Uterus (tissue), 2 donors: ENCODE measurements at regions not wholly inside any gene's neighbourhood (a gene's known extent, or its start where the extent isn't known, plus 50 kb on each side); places are given as distances from the start of the nearest gene placed in this dataset.

Experiments used
- CTCF ChIP-seq, 4 experiments: fragments of 200-600 bp in 2 of 4; fragments of 450-650 bp in 2 of 4; sonication (generic) in 2 of 4; IDR thresholded peaks; one replicate each; pipeline ENCODE4 v1.5.1; 2016 to 2019; ENCODE audit warnings: antibody characterized with exemption in 4 of 4, mild to moderate bottlenecking in 2 of 4, moderate library complexity in 1 of 4
- POLR2A ChIP-seq, 2 donors: fragments of 450-650 bp; IDR thresholded peaks; one replicate each; pipeline ENCODE4 v1.6.1; 2016; ENCODE audit warnings: antibody characterized with exemption in 2 of 2, mild to moderate bottlenecking in 1 of 2, moderate library complexity in 1 of 2

- TF ChIP-seq CTCF (IDR thresholded peaks at IDR 0.05) (no peak), POLR2A (IDR thresholded peaks at IDR 0.05) (no peak)
These were observed 161.2 kb downstream of the TMX1 start for GRCh38 chr14:51401272-51401671.
